ENCODE measurements at regions not wholly inside any gene's neighbourhood (a gene's known extent, or its start where the extent isn't known, plus 50 kb on each side); places are given as distances from the start of the nearest gene placed in this dataset.

DNA sequence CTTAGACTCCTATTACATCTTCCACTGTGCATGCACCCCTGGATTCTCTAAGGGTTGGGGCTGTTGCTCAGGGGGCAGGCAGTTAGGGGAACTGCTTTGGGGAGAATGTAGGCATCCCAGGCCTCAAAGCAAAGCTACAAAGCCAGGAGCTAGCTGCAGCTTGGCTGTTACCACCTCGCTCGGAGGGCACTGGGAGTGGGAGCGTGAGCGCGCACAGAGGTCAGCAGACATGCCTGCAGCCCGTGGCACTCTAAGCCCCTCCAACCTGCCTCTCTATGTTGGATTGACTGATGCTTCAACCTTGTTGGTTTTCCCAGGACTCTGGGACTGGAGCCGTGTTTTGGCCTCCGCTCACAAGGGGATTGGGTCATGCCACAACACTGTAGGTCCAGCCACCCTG, 69.8 kb downstream of the CPN2 start:
- TF ChIP-seq GATA2 (IDR thresholded peaks at IDR 0.05; ENCODE audit: low read depth, low read length) (no peak), GATA3 (IDR thresholded peaks at IDR 0.05; ENCODE audit: low read depth, low read length) (no peak)

Measured in SH-SY5Y (cell line).